ENCODE measurements at regions not wholly inside any gene's neighbourhood (a gene's known extent, or its start where the extent isn't known, plus 50 kb on each side); places are given as distances from the start of the nearest gene placed in this dataset.

- H3K4me3 ChIP-seq (replicated peaks in 1 of 2; ENCODE audit: low read depth in 2 of 2, low read length in 2 of 2) = no peak overlapping the region
- no peak for TF ChIP-seq CTCF (IDR thresholded peaks at IDR 0.05; ENCODE audit: low read depth, low read length)
- no peak for DNase-seq (ENCODE audit: low read depth in 2 of 2)
Observed at GRCh38 chr5:3304346-3304745, 291.3 kb upstream of the IRX1 start.

- no peak for DNase-seq (ENCODE audit: low read depth in 2 of 2)
- no peak for TF ChIP-seq CTCF (IDR thresholded peaks at IDR 0.05; ENCODE audit: low read depth, low read length)
- H3K4me3 ChIP-seq (replicated peaks in 1 of 2; ENCODE audit: low read depth in 2 of 2, low read length in 2 of 2) = no peak overlapping the region
Observed at GRCh38 chr5:3303777-3304176, 291.9 kb upstream of the IRX1 start.

- H3K4me3 ChIP-seq (replicated peaks in 1 of 2; ENCODE audit: low read depth in 2 of 2, low read length in 2 of 2) = no peak overlapping the region
- DNase-seq (ENCODE audit: low read depth in 2 of 2) = no peak
- no peak for TF ChIP-seq CTCF (IDR thresholded peaks at IDR 0.05; ENCODE audit: low read depth, low read length)
Observed at GRCh38 chr5:3302228-3302627, 293.4 kb upstream of the IRX1 start.

- no peak for DNase-seq (ENCODE audit: low read depth in 2 of 2)
- no peak for TF ChIP-seq CTCF (IDR thresholded peaks at IDR 0.05; ENCODE audit: low read depth, low read length)
- H3K4me3 ChIP-seq (replicated peaks in 1 of 2; ENCODE audit: low read depth in 2 of 2, low read length in 2 of 2) = no peak overlapping the region
Observed at GRCh38 chr5:3301306-3301705, 294.3 kb upstream of the IRX1 start.

- H3K4me3 ChIP-seq (replicated peaks in 1 of 2; ENCODE audit: low read depth in 2 of 2, low read length in 2 of 2) = no peak overlapping the region
- DNase-seq (ENCODE audit: low read depth in 2 of 2) = no peak
- no peak for TF ChIP-seq CTCF (IDR thresholded peaks at IDR 0.05; ENCODE audit: low read depth, low read length)
Observed at GRCh38 chr5:3300726-3301125, 294.9 kb upstream of the IRX1 start.

- no peak for TF ChIP-seq CTCF (IDR thresholded peaks at IDR 0.05; ENCODE audit: low read depth, low read length)
- no peak overlapping the region for H3K4me3 ChIP-seq (replicated peaks in 1 of 2; ENCODE audit: low read depth in 2 of 2, low read length in 2 of 2)
- DNase-seq (ENCODE audit: low read depth in 2 of 2) = no peak
Observed at GRCh38 chr5:3299441-3299840, 296.2 kb upstream of the IRX1 start.

- no peak overlapping the region for H3K4me3 ChIP-seq (replicated peaks in 1 of 2; ENCODE audit: low read depth in 2 of 2, low read length in 2 of 2)
- DNase-seq (ENCODE audit: low read depth in 2 of 2) = no peak
- no peak for TF ChIP-seq CTCF (IDR thresholded peaks at IDR 0.05; ENCODE audit: low read depth, low read length)
Observed at GRCh38 chr5:3297853-3298252, 297.8 kb upstream of the IRX1 start.

Data from cardiac fibroblast (primary cell).